ENCODE measurements at regions not wholly inside any gene's neighbourhood (a gene's known extent, or its start where the extent isn't known, plus 50 kb on each side); places are given as distances from the start of the nearest gene placed in this dataset. TPM values are rescaled to one million over a fixed set of nuclear protein-coding genes. Genes with fewer than 3 reads are reported as not detected.
A peak's percentile ranks its signal among the peaks of the same experiment; 100 is the strongest.

DNA sequence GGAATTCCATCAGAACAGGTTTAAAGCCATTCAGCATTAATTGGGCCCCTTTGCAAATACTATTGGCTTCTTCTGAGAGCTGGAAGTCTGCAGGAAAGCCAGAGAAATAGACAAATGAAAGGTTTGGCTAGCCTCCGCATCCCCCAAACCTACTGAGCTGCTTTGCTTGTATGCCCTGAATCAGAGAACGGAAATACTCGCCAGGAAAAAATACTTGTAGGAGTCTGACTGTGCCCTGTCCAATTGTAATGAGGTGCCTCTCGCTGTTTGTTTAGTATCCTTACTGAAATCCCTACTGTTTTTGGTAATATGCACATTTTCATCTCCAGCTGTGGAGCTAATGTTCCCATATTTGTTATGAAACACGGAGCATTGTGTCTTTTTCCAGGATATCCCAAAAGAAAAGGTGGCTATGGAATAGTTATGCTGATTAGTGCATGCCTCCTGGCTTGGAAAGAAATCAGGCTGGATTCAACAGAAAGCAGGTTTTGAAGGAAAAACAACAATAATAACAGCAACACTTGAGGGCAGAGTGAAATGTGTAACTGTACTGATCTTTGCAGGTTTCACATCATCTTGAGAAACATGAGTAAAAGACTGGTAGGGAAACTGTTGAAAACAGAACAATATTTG lies 50.7 kb upstream of the NLGN4X start:
- DNase-seq (ENCODE audit: low spot score), result no peak
- H2BK15ac ChIP-seq (ENCODE audit: low read length), result no peak overlapping the region
- no peak overlapping the region for H2AK5ac ChIP-seq (ENCODE audit: low read depth, low read length)
- no peak overlapping the region for H3K14ac ChIP-seq (ENCODE audit: low read length)
- no peak overlapping the region for H3K27ac ChIP-seq (replicated peaks; ENCODE audit: low read length)
- no CpG with 5 or more reads among the region's 5 CpGs for WGBS, 2 donors (ENCODE audit: extremely low coverage in 2 of 2, insufficient read length in 2 of 2, insufficient replicate concordance in 1 of 2)
- H4K91ac ChIP-seq (ENCODE audit: low read depth, low read length, poor library complexity), result no peak overlapping the region
- H3K9me3 ChIP-seq (replicated peaks in 1 of 2; ENCODE audit: control insufficient read depth in 2 of 2, insufficient read depth in 1 of 2, low read depth in 1 of 2, low read length in 2 of 2), result no peaks in the 10 kb centered on the region
- no peaks in the 10 kb centered on the region for H3K36me3 ChIP-seq (replicated peaks in 1 of 2; ENCODE audit: control insufficient read depth in 2 of 2, insufficient read depth in 2 of 2, low read length in 2 of 2)
- H4K8ac ChIP-seq (ENCODE audit: low read depth, low read length), result no peak overlapping the region
- no peak overlapping the region for H2BK5ac ChIP-seq (ENCODE audit: low read length)
- peaks cover 0 to 7% (median 0%) of the 10 kb centered on the region in 3 experiments for H3K27me3 ChIP-seq (ENCODE audit: control insufficient read depth in 3 of 3, insufficient read depth in 3 of 3, low read depth in 1 of 3, low read length in 3 of 3)
- H3K18ac ChIP-seq (ENCODE audit: low read length), result no peak overlapping the region
- H3K4me2 ChIP-seq (ENCODE audit: insufficient read depth, low read length, poor library complexity, severe bottlenecking), result no peak overlapping the region
- H2BK12ac ChIP-seq (ENCODE audit: low read length), result no peak overlapping the region
- no peak overlapping the region for H3K9ac ChIP-seq (ENCODE audit: low read depth, low read length, poor library complexity)
- H3K4ac ChIP-seq (ENCODE audit: low read length), result no peak overlapping the region
- H3K4me1 ChIP-seq (ENCODE audit: control insufficient read depth in 2 of 2, insufficient read depth in 1 of 2, low read depth in 1 of 2, low read length in 2 of 2), result no peaks in the 10 kb centered on the region
- H2BK120ac ChIP-seq (ENCODE audit: low read depth, low read length), result no peak overlapping the region
- no peak overlapping the region for H3K4me3 ChIP-seq (ENCODE audit: low read length in 2 of 2)
- peak overlapping the region; percentile 1 for H2AFZ ChIP-seq (ENCODE audit: low read length)
- no peaks in the 10 kb centered on the region for H3K79me1 ChIP-seq (ENCODE audit: low read depth, low read length)
- no peak overlapping the region for H3K23ac ChIP-seq (ENCODE audit: low read depth, low read length, poor library complexity)

Small RNA genes lying in the stretch of these regions (small RNA-seq; reads per million reads assigned to genes)
- gene MIR4770 (ENCODE audit: insufficient read depth), result not detected
